HG03095 (cell line): ENCODE measurements at regions not wholly inside any gene's neighbourhood (a gene's known extent, or its start where the extent isn't known, plus 50 kb on each side); places are given as distances from the start of the nearest gene placed in this dataset.
"Not testable (repeated sequence)": the region's sequence is repeated elsewhere in the genome, so short reads cannot be mapped to it uniquely, and the experiment has no call there.

Source experiments
- ATAC-seq: cut with Tn5 transposase; IDR thresholded peaks from one replicate; pipeline ENCODE4 v1.9.1; 2021; ENCODE audit warnings: moderate library complexity; ENCODE audit not compliant: unreplicated experiment

DNA sequence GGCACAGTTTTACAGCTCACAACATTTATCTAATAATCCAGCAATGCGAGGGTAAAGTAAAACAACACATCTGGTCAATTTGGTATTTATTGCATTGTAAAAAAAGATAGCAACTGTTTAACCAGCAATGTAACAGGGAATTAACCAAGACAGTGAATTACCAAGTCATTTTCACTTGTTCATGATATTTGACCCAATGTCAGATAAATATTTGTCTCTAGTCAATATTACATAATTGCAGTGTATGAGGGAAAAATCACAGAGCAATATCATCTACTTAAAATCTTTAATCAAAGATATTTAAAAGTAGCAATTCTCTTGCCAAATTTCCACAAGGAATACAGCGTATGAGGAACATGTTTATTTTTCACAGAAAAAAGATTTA, 1265.1 kb upstream of the CHAC2 start:
- no peak for ATAC-seq

GRCh38 chr2:52501715-52502475, 1265.7 kb upstream of the CHAC2 start:
- ATAC-seq = no peak

- no peak for ATAC-seq
Measured at GRCh38 chr2:52500561-52500960, 1267.0 kb upstream of the CHAC2 start.

GRCh38 chr2:52498077-52498750, 1269.4 kb upstream of the CHAC2 start:
- ATAC-seq = no peak

DNA sequence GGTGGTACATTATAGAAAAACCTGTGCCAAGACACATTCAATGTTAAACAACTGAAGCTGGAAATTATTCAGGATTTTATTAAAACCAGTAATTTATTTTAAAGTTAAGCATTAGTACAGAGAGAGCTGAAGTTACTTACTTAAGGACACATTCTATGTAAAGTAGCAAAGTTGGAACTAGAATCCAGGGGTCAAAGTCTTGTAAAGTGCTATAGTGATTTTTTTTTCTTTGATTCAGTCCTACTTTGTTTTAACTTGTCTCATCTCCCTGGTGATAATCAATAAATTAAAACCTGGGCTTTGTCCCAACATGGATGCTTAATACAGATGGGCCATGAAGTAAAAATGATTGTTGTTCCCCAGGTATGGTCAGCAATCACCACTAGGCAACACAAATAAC, 1271.8 kb upstream of the CHAC2 start:
- ATAC-seq = no peak

DNA sequence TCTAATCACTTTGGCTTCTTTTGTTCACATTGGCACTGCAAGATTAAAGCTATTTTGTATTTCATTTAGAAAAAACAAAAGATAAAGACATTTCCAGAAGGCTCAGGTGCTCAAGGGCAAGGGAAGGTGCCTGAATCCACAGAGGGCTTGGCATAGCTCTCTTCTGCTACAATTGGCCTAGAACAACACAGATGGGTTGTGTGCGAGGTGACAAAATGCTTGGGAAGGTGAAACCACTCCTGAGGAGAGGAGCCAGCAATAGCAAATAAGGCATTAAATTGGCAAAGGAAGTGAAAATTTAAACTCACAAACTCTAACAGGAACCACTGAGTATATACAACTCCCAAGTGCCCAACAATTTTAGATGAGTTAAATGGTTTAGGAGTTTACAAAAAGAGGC, 1290.4 kb upstream of the CHAC2 start:
- no peak for ATAC-seq

- ATAC-seq = no peak
Measured at GRCh38 chr2:52475590-52475989, 1292.0 kb upstream of the CHAC2 start.

GRCh38 chr2:52474091-52474490, 1293.5 kb upstream of the CHAC2 start:
- ATAC-seq = no peak

- no peak for ATAC-seq
Measured at GRCh38 chr2:52473526-52473925, 1294.1 kb upstream of the CHAC2 start.

GRCh38 chr2:52470457-52470856, 1297.1 kb upstream of the CHAC2 start:
- not testable (repeated sequence) for ATAC-seq

DNA sequence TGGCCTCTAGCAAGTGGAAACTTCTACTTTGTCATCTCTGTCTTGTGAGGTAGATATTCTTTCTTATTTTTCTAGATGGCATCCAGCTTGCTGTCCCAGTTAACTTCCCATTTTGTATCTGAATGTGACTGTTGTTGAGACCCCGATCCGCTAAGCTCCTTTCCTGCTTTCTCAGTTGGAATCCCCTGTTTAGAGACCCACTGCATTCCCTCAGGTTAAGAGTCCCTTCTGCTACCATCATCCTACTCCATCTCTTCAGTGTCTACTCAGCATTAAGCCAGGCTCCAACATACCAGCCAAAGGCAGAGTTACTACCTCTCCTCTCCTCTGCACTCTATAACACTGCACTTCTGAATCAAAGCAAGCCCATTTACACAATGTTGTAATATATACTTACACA, 1300.4 kb upstream of the CHAC2 start:
- ATAC-seq = no peak

GRCh38 chr2:52465287-52465686, 1302.3 kb upstream of the CHAC2 start:
- ATAC-seq = no peak

GRCh38 chr2:52463457-52463856, 1304.1 kb upstream of the CHAC2 start:
- no peak for ATAC-seq

DNA sequence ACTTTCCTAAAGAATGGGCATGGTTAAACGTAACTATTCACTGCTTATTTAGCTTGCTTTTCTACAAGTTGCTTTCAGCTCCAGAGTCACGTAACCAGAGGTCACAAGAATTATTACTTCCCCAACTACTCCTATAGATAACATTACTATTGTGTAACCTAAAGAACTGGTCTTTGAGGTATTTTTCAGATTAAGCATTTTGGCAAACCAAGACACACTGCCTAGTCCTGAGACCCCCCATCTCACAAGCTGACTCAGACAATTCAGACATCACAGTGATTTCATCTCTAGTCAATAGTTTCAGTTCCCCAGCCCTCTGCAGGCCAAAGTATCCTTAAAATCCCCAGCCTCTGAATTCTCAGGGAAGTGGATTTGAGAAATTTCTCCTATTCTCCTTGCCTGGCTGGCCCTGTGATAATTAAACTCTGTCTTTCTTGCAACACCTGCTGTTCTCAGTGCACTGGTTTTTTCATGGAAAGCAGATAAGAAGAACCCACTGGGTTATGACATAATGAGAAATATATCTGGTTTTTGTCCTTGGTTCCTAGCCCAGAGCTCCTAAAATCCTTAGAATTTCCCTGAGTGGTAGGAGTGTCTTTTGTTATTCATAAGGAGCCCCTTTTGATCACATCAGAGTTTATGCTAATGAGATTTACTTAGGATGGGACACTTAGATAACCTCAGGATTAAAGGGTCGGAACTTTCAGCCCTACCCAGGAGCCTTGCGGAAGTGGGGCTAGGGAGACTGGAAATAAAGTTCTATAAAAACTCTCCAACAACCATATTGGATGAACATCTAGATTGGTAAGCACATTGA, 1310.8 kb upstream of the CHAC2 start:
- ATAC-seq = no peak

DNA sequence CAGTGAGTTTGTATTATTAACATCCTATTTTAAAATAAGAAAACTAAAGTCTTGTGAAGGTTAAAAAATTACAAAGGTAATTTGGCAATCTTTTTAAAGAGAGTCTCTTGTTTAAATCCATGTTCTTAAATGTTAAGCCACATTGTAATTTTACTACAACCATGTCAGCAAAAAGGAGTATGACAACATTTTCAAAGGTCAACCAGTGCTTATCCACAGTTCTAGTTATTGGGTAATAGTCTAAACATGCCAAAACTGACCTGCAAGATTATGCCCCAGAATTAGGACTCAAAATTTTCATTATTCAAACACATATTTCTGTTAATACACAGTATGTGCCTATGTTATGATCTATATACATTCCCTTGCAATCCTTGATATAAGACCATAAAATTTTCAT, 1312.6 kb upstream of the CHAC2 start:
- no peak for ATAC-seq

DNA sequence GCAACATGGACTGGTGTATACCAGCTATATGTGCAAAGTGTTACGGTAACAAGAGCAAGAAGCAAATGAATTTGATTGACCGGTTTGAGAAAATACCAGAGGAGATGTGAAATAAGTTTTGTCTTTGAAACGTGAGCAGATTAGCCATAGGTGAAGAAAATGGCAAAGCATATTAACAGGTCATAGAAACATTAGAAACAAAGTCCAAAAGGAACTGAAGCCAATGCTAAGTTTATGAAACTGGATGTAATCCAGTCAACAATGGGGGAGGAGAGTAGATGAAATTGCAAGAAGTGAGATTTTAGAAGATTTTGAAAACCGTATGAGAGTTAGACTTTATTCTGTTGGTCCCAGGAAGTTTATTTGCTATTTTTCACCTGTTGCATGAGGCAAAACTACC, 1315.4 kb upstream of the CHAC2 start:
- ATAC-seq = no peak

- ATAC-seq = no peak
Measured at GRCh38 chr2:52445686-52446085, 1321.9 kb upstream of the CHAC2 start.

DNA sequence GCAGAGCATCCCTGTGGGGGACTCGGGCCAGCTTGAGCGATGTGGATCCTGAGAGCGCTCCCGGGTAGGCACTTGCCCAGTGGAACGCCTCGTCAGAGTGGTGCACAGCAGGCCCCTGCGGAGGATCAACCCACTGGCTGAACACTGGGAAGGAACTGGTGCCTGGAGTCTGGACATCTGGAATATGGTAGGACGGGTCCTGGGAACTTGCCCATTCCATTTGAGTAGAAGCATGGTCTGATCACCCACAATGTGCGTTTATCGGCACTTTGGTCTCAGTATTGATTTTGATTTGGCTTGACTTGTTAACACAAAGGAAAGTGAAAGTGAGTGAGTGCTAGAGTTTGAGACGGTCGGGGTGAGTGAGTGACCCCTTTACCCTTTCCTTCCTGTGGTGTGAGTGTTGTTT, 1336.2 kb upstream of the CHAC2 start:
- ATAC-seq = no peak

DNA sequence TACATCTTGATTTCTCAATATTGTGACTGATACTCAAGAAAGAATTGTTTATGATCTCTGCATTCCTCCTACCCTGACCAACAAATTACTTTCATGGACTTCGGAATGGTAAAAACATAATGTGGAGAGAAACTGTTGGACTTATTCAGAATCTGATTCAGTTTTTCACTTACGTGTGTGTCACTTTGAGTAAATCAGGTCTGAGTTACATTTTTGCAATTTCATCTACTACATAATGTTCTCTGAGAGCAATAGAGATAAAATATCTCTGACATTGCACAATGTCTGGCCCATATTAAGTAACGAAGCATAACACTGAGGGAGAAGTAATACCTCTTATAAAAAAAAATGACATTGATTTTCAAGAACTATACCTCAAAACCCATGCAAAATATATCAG, 1337.9 kb upstream of the CHAC2 start:
- ATAC-seq = no peak

DNA sequence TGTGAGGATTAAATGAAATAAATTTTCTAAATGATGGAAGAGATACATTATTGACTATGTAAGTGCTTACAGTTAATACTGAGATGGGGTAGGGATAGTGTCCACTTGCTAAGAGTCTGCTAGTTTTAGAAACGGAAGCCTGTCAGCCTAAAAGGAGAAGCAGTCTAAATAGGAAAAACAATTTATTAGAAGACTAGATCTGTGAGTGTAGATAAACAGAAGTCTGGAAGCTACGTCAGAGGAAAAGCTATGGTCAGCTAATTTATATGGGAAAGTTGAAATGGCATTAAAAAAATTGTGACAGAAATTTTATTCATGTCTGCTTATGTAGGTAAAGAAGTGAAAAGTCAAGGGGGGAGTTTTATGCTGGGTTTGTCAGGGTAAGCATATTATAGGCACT, 1338.4 kb upstream of the CHAC2 start:
- no peak for ATAC-seq

DNA sequence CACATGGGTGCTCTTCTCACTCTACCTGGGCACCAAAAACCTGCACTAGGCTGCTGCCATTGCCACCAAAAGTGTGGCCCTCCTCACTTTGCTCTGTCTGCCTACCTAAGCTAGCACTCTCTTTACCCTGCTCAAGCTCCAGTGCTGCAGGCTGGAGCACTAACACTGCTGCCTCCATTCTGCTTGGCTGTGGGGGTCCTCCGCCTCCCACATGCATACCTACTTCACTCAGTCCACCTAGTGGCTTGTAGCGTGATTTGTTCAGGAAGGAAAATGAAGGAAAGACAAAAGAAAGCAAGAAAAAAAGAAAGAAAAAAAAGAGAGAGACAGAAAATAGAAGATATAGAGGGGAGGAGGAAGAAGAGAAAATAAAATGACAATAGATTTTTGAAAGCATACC, 1339.4 kb upstream of the CHAC2 start:
- no peak for ATAC-seq

DNA sequence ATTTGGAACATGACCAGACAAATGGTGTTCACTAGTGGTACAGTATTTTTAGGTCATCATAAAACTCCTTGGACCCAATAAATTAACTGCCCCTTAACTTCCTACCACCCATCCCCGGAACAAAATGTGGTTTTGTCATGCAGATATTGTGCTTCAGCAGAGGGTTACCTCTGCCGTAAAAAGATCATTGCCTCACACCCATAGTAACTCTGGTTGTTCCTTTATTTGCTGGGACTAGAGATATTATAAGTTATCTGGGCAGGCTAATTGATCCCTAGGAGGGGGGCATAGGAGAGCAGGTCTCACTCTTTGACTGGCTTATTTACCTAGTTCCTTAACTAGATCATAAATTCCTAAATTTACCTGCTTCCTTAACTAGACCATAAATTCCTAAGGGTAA, 1343.9 kb upstream of the CHAC2 start:
- no peak for ATAC-seq
